Right lobe of liver (tissue), 4 donors: ENCODE measurements at regions not wholly inside any gene's neighbourhood (a gene's known extent, or its start where the extent isn't known, plus 50 kb on each side); places are given as distances from the start of the nearest gene placed in this dataset.

Experiments
- CTCF ChIP-seq, 4 donors: fragments of 200-600 bp in 3 of 4; fragments of 450-650 bp in 1 of 4; IDR thresholded peaks; one replicate each; pipeline versions ENCODE4 v1.5.1 to v1.8.0; 2016 to 2022; ENCODE audit warnings: antibody characterized with exemption in 4 of 4, mild to moderate bottlenecking in 2 of 4
- POLR2A ChIP-seq: fragments of 450-650 bp; IDR thresholded peaks from one replicate; pipeline ENCODE4 v1.6.1; 2017; ENCODE audit warnings: antibody characterized with exemption, mild to moderate bottlenecking
- donor health status: DM: no; HTN: no; CAD: no.
- donor health status: DM: no; HTN: no; CAD: no.
- donor health status: DM: no; HTN: yes; CAD: no.

GRCh38 chr3:104362319-104362718 lies 1004.4 kb upstream of the ALCAM start:
- no peak for TF ChIP-seq POLR2A
- no peak for TF ChIP-seq CTCF (IDR thresholded peaks at IDR 0.05)
